UCSD-AML1 (cell line): ENCODE measurements at regions not wholly inside any gene's neighbourhood (a gene's known extent, or its start where the extent isn't known, plus 50 kb on each side); places are given as distances from the start of the nearest gene placed in this dataset.

Experiments used
- DNase-seq: peaks from one replicate; lab custom pipeline; 2025; ENCODE audit not compliant: unreplicated experiment; lab: John Stamatoyannopoulos, UW

GRCh38 chr12:30874455-30875321, 51.9 kb upstream of the TSPAN11 start:
- DNase-seq, result no peak

GRCh38 chr12:30870491-30871265, 55.9 kb upstream of the TSPAN11 start:
- DNase-seq, result no peak

- DNase-seq, result no peak
Observed at GRCh38 chr12:30867415-30867814, 59.1 kb upstream of the TSPAN11 start.

- DNase-seq, result no peak
Observed at GRCh38 chr12:30866256-30866655, 60.3 kb upstream of the TSPAN11 start.

GRCh38 chr12:30863839-30864238, 62.7 kb upstream of the TSPAN11 start:
- DNase-seq, result no peak

DNA sequence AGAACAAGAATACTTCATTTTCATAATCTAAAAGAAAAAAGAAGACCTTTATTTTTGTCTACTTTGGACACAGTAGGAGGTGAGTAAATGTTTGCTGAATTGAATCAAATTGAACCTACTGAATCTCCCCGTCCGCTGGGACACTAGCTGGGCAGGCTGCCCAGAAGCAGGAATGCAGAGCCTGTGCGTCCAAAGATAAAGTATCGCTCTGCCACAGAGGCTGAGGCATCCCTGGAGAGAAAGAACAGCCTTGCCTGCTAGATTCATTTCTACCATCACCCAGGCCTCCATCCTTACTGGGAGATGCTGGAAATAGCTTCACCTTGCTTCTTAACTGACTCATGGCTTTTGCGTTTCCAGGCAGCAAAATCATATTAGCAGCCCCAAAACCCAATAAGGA, 64.1 kb upstream of the TSPAN11 start:
- DNase-seq, result no peak

- DNase-seq, result no peak
Observed at GRCh38 chr12:30859226-30859625, 67.3 kb upstream of the TSPAN11 start.

GRCh38 chr12:30858471-30858870, 68.1 kb upstream of the TSPAN11 start:
- no peak for DNase-seq

DNA sequence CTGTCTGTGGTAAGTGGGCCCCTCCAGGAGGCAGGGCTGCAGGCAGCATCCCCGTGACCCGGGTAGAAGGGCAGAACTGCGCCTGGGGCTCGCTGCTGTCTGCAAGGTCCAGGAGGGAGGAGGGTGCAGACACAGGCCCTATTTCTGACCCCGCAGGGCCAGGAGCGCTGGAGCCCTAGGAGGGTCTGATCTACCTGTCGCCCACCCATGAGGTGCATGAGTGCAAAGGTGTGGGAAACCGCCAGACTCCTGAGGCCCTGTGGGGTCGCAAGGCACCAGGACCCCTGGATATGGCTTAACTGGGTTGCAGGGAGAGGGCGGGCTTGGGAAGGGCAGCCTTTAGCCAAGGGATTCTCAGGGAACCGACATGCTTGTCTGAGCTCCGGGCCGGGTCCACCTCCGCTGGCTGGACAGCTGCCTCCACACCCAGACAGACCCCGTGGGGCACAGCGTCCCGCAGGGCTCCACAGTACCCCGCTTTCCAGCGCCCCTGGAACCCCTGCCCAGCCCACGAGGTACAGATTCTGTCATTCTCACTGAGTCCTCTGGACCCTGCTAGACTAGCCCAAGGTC, 72.9 kb upstream of the TSPAN11 start:
- no peak for DNase-seq

- DNase-seq, result no peak
Observed at GRCh38 chr12:30850684-30851083, 75.9 kb upstream of the TSPAN11 start.

DNA sequence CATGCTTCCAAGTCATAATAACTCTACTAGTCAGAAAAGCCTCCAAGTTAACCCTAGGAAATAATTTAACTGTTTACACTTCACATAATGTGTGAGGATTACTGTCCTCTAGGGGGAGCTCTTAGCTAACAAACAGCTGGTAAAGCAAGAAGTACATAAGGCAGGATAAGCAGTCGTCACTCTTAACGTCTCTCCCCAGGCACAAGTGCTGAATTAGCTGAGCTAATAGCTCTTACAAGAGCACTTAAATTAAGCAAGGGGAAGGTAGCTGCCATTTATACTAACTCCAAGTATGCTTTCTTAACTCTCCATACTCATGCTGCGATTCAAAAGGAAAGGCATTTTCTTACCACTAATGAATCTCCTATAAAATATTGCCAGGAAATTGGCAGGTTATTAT, 79.3 kb upstream of the TSPAN11 start:
- no peak for DNase-seq

GRCh38 chr12:30846776-30847175, 79.8 kb upstream of the TSPAN11 start:
- DNase-seq, result no peak

DNA sequence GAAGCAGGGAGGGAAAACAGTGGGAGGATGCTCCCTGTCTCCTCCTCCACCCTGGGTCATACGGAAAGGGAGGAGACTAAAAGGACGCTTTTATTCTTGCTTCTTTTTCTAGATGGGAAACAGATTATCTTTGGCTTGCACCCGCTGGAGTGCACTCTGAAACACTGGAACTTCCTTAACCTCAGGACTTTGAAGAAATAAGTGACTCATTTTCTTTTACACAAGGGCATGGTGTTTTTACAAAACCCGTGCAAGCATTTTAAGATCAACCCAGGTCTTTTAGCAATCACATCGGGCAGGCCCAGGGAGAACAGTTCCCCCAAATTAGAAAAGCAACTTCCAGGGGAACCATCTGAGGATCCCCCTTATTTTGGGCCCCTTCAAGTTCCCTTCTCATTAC, 80.9 kb upstream of the TSPAN11 start:
- DNase-seq, result no peak

DNA sequence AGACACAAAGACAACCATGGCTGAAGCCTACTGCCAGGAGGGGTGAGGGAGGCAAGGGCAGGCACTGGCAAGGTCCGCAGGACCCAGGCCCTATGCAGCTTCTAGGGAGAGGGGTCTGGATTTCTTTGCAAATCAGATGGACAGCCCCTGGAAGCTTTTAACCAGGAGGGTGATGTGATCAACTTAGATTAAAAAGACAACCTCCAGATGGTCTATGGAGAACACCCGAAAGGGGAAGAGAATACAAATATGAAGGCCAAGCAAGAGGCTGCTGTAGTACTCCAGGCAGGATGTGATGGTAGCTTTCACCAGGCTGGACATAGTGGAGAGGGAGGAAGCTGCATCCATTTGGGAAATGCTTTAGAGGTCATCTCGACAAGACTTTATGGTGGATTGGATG, 83.3 kb upstream of the TSPAN11 start:
- DNase-seq, result no peak

DNA sequence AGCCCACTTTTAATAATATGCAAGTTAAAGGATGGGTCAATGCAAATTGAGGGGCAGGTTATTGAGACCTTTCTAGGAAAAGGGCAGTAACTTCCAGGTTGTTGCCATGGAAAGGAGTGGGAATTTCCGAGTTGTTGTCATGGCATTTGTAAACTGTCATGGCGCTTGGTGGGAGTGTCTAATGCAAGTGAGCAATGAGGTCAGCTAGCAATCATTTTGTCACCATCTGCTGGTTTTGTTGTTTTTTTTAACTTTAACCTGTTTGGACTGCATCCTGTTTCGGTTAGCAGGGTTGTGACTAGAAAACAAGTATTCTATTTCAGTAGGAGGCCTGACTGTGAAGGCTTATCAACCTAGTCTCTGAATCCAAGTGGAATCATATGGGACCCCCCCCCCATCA, 85.8 kb upstream of the TSPAN11 start:
- no peak for DNase-seq

- DNase-seq, result no peak
Observed at GRCh38 chr12:30839643-30840220, 85.0 kb upstream of the CAPRIN2 start.

DNA sequence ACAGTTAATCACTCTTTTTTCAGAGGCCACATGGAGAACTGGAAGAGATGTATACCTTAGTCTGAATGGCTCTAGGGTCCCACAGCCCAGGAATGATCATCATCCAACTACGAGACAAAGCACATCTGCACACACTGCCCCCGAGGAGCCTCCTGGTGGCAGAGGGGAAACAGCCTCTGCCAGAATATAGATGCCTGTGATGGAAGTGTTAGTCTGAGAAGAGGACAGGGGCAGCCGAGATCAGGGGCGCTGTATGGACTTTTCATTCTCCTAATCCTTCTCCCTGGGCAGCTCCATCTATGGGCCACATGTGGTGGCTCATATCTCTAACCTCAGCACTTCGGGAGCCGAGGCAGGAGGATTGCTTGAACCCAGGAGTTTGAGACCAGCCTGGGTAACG, 82.8 kb upstream of the CAPRIN2 start:
- no peak for DNase-seq

DNA sequence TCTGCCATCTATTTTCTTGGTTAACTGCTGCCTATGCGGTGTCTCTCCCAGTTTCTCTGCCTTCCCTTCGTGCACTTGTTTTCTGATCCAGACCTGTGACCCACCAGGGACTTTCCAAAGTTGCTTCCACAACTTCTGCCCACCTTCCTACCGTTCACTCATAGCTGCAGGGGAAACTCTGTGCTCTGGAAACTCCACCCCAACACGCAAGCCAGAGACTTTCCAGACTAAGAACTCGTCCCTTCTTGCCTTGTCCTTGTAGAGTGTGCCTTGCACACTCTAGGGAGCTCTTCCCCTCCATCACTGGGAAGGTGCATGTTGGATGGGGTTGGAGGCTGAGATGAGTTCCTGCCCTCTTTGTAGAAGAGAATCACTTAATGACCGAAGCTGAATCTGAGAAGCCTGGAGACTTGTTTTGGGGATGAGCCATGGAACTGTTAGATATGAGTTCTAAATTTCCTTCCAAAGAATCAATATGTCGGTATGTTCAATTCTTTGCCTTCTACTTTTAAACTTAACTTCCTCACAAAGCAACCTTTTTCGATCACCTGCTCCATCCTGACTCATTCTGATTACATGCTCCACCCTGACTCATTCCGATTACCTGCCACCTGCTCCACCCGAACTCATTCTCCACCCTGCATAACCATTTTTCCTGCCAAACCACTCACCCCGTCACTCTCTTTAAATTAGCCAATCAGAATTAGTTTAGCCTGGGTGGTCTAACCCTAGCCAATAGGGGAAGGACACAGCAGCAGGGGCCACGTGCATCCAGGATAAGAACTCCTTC, 82.1 kb upstream of the CAPRIN2 start:
- DNase-seq, result no peak

DNA sequence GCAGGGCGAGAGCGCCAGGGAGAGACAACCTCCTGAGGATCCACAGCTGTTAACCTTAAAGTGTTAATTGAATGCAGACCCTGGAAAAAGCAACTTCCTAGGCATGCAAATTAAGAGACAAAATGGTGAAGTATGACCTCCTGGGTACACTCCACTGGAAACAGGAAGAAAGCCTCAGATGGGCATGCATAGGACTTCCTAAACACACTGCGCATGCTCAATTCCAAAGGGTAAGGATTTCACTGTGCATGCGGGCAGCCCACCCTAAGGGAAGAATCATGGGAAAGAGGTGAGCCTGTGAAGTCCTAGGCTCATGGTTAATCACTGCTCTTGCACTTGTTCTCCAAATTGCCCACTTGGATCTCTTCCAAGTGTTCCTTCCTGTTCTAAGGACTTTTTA, 80.5 kb upstream of the CAPRIN2 start:
- DNase-seq, result no peak

- no peak for DNase-seq
Observed at GRCh38 chr12:30830751-30831150, 76.0 kb upstream of the CAPRIN2 start.

DNA sequence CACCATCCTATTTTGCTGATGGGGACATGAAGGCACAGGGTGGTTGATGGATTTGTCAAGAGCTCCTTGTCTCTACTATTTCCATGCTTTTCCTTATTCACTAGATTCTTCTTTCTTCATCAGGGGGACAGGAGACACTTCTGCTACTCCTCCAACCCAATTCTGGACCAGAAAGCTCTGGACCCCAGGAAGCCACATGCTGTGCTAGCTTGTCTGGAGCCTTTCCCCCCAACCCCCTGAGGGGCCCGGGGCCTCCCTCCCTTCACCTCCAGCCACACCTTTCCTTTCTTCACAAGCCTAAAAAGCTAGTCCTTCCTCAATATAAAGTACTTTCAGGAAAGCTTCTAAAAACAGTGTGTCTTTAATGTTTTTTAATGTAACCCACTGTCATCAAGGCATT, 75.1 kb upstream of the CAPRIN2 start:
- no peak for DNase-seq
